Neural progenitor cell (in vitro differentiated cells): ENCODE measurements at regions not wholly inside any gene's neighbourhood (a gene's known extent, or its start where the extent isn't known, plus 50 kb on each side); places are given as distances from the start of the nearest gene placed in this dataset.

Experiments used
- DNase-seq: peaks from one replicate; pipeline ENCODE4 v3.0.0-alpha.2; 2016; ENCODE audit warnings: low spot score
- H2AFZ ChIP-seq: fragments of 200-600 bp; sonication (generic); replicated peaks from 2 replicates; pipeline ENCODE4 v1.6.1; 2016; ENCODE audit warnings: antibody characterized with exemption
- H3F3A ChIP-seq: fragments of 200-600 bp; sonication (generic); 2 replicates; pipeline ENCODE4 v1.6.1; 2016; ENCODE audit warnings: antibody characterized with exemption, low read depth
- H3K27ac ChIP-seq: fragments of 200-600 bp; sonication (generic); 2 replicates; pipeline ENCODE4 v1.5.1; 2016; ENCODE audit warnings: mild to moderate bottlenecking
- H3K27me3 ChIP-seq: fragments of 200-600 bp; sonication (generic); 2 replicates; pipeline ENCODE4 v1.6.1; 2016; ENCODE audit warnings: mild to moderate bottlenecking, moderate library complexity
- H3K36me3 ChIP-seq: fragments of 200-600 bp; sonication (generic); 2 replicates; pipeline ENCODE4 v1.5.1; 2016
- H3K4me1 ChIP-seq: fragments of 200-600 bp; sonication (generic); 2 replicates; pipeline ENCODE4 v1.6.1; 2016; ENCODE audit warnings: mixed run types
- H3K4me2 ChIP-seq: fragments of 200-600 bp; sonication (generic); 2 replicates; pipeline ENCODE4 v1.6.1; 2016
- H3K4me3 ChIP-seq: fragments of 200-600 bp; sonication (generic); 2 replicates; pipeline ENCODE4 v1.5.1; 2016
- H3K79me2 ChIP-seq: fragments of 200-600 bp; sonication (generic); 2 replicates; pipeline ENCODE4 v1.6.1; 2016; ENCODE audit warnings: low read depth
- H3K9ac ChIP-seq: fragments of 200-600 bp; sonication (generic); 2 replicates; pipeline ENCODE4 v1.6.1; 2016
- H3K9me3 ChIP-seq: fragments of 200-600 bp; sonication (generic); 2 replicates; pipeline ENCODE4 v1.5.1; 2016; ENCODE audit warnings: low read depth
- H4K20me1 ChIP-seq: fragments of 200-600 bp; sonication (generic); 2 replicates; pipeline ENCODE4 v1.6.1; 2016; ENCODE audit warnings: low read depth
- H3K27ac Mint-ChIP-seq: 3 replicates; pipeline ENCODE4 v1.8.0; 2021; ENCODE audit warnings: mixed read lengths
- H3K27me3 Mint-ChIP-seq: 2 replicates; pipeline ENCODE4 v1.8.0; 2022; ENCODE audit warnings: low read depth, mild to moderate bottlenecking, inconsistent platforms, moderate library complexity, mixed read lengths; ENCODE audit not compliant: insufficient read depth
- H3K36me3 Mint-ChIP-seq: 3 replicates; pipeline ENCODE4 v1.8.0; 2021; ENCODE audit warnings: mixed read lengths
- H3K4me1 Mint-ChIP-seq: 3 replicates; pipeline ENCODE4 v1.8.0; 2021; ENCODE audit warnings: mixed read lengths
- H3K4me3 Mint-ChIP-seq: 3 replicates; pipeline ENCODE4 v1.8.0; 2021; ENCODE audit warnings: mild to moderate bottlenecking, moderate library complexity, mixed read lengths
- H3K9me3 Mint-ChIP-seq: 3 replicates; pipeline ENCODE4 v1.8.0; 2020; ENCODE audit warnings: mixed read lengths
- EZH2 ChIP-seq: fragments of 200-600 bp; sonication (generic); IDR thresholded peaks from 2 replicates; pipeline ENCODE4 v1.6.1; 2017; ENCODE audit warnings: antibody characterized with exemption, mild to moderate bottlenecking, moderate library complexity
- EZH2phosphoT487 ChIP-seq: fragments of 200-600 bp; sonication (generic); IDR thresholded peaks from 2 replicates; pipeline ENCODE4 v1.6.1; 2017; ENCODE audit warnings: antibody characterized with exemption
- TF ChIP-seq, protein P1 (sequence below): fragments of 200-600 bp; sonication (generic); IDR thresholded peaks from 2 replicates; pipeline ENCODE4 v1.5.1; 2017; ENCODE audit warnings: antibody characterized with exemption, mild to moderate bottlenecking

DNA sequence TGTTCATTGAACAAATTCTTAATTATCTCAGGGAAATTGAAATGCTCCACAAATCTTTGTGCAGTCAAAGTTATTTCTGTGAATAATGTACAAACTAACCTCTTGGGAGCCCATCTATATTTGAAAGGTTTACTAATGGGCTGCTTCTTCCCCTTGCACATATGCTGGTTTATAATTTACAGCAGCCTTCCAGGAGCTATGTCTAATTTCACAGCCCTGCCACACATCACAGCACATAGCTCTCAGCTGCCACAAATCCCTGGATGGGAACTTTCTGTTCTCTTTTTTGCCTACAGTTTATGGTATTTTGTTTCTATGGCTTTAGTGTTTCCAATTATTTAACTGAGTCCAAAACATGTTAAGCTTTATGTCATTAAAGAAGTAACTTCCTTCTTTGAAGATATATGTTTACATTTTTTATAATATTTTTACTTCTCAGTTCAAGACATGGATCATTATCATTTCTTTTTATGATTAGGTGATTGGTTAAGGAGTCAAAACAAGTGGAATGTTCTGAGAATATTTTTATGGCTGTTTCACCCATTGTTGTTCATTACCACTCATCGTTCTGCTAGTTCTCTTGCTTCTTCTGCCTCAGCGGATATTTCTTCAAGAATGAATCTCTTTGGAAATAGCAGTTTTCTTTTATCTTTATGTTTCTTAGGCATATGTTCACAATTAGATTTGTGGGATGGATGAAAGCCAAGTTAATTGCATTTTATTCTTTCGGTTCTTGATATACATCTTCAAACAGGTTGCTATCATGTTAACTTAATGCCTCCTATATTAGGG is 475.6 kb upstream of the MIS18BP1 start:
- no peaks in the 10 kb centered on the region for H3K9me3 ChIP-seq
- no peak overlapping the region for H3K9ac ChIP-seq
- TF ChIP-seq EZH2phosphoT487 (no peak), EZH2 (no peak)
- TF ChIP-seq, protein P1, sequence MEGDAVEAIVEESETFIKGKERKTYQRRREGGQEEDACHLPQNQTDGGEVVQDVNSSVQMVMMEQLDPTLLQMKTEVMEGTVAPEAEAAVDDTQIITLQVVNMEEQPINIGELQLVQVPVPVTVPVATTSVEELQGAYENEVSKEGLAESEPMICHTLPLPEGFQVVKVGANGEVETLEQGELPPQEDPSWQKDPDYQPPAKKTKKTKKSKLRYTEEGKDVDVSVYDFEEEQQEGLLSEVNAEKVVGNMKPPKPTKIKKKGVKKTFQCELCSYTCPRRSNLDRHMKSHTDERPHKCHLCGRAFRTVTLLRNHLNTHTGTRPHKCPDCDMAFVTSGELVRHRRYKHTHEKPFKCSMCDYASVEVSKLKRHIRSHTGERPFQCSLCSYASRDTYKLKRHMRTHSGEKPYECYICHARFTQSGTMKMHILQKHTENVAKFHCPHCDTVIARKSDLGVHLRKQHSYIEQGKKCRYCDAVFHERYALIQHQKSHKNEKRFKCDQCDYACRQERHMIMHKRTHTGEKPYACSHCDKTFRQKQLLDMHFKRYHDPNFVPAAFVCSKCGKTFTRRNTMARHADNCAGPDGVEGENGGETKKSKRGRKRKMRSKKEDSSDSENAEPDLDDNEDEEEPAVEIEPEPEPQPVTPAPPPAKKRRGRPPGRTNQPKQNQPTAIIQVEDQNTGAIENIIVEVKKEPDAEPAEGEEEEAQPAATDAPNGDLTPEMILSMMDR, result no peak
- H3K4me2 ChIP-seq, result no peak overlapping the region
- Mint-ChIP-seq H3K27me3 (no peaks in the 10 kb centered on the region), H3K27ac (no peak overlapping the region), H3K9me3 (no peaks in the 10 kb centered on the region), H3K4me1 (no peaks in the 10 kb centered on the region), H3K4me3 (no peak overlapping the region), H3K36me3 (no peaks in the 10 kb centered on the region)
- no peaks in the 10 kb centered on the region for H3F3A ChIP-seq
- H4K20me1 ChIP-seq, result no peaks in the 10 kb centered on the region
- H3K27ac ChIP-seq, result no peak overlapping the region
- no peaks in the 10 kb centered on the region for H3K36me3 ChIP-seq
- H3K4me1 ChIP-seq, result no peaks in the 10 kb centered on the region
- DNase-seq, result no peak
- no peak overlapping the region for H3K4me3 ChIP-seq
- H3K27me3 ChIP-seq, result no peaks in the 10 kb centered on the region
- H3K79me2 ChIP-seq, result no peaks in the 10 kb centered on the region
- no peak overlapping the region for H2AFZ ChIP-seq

DNA sequence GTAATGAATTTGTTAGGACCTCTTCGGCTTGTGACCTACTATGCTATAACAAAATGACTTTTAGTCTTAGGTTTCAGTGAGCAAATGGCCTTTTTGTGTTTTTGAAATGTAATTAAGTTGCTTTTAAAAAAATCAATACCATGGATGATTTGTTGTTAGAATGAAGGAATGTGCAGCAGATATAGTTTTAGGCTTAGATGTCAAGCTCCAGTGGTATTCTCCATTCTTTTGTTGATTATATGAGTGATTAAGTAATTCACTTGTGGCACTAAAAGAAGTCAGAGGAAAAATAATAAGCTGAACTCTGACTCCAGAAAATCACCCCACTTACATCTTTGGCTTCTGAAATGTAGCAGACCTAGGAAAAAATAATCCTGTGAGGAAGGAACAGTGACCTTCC is 474.1 kb upstream of the MIS18BP1 start:
- no peaks in the 10 kb centered on the region for H3K9me3 Mint-ChIP-seq
- H3K36me3 Mint-ChIP-seq, result no peaks in the 10 kb centered on the region
- Histone ChIP-seq H3K27me3 (no peaks in the 10 kb centered on the region), H3K4me3 (no peak overlapping the region), H3F3A (no peaks in the 10 kb centered on the region), H3K27ac (no peak overlapping the region), H3K9me3 (no peaks in the 10 kb centered on the region), H3K36me3 (no peaks in the 10 kb centered on the region), H2AFZ (no peak overlapping the region), H3K4me1 (no peaks in the 10 kb centered on the region), H3K9ac (no peak overlapping the region), H3K79me2 (no peaks in the 10 kb centered on the region), H4K20me1 (no peaks in the 10 kb centered on the region), H3K4me2 (no peak overlapping the region)
- H3K27ac Mint-ChIP-seq, result no peak overlapping the region
- no peaks in the 10 kb centered on the region for H3K4me1 Mint-ChIP-seq
- no peak for DNase-seq
- no peaks in the 10 kb centered on the region for H3K27me3 Mint-ChIP-seq
- H3K4me3 Mint-ChIP-seq, result no peak overlapping the region
- TF ChIP-seq EZH2 (no peak), EZH2phosphoT487 (no peak)
- TF ChIP-seq, protein P1, result no peak

DNA sequence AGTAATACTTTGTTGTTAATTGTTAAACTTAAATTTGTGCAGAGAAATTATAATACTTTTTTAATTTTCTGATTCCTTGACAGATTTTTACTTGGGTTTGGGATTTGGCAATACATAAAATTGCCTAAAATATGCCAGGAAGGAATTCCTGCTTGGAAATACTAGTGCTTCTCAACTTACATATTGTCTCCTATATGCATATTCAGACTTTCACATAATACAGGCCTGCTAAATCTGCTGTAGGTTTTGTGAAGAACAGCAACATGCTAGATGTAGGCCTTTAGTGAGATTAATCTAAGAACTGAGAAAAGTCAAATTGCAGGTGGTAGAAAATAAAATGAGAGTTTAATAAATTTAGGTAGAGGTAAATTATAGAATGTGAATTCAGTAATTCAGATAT is 468.5 kb upstream of the MIS18BP1 start:
- TF ChIP-seq EZH2phosphoT487 (no peak), EZH2 (no peak)
- TF ChIP-seq, protein P1, result no peak
- H3K4me3 ChIP-seq, result no peak overlapping the region
- DNase-seq, result no peak
- H3K4me1 ChIP-seq, result no peaks in the 10 kb centered on the region
- Mint-ChIP-seq H3K27me3 (no peaks in the 10 kb centered on the region), H3K36me3 (no peaks in the 10 kb centered on the region), H3K4me1 (no peaks in the 10 kb centered on the region), H3K4me3 (no peak overlapping the region), H3K27ac (no peak overlapping the region), H3K9me3 (no peaks in the 10 kb centered on the region)
- H3K79me2 ChIP-seq, result no peaks in the 10 kb centered on the region
- no peak overlapping the region for H2AFZ ChIP-seq
- no peaks in the 10 kb centered on the region for H3K36me3 ChIP-seq
- H3K27ac ChIP-seq, result no peak overlapping the region
- H3K9me3 ChIP-seq, result no peaks in the 10 kb centered on the region
- H4K20me1 ChIP-seq, result no peaks in the 10 kb centered on the region
- H3F3A ChIP-seq, result no peaks in the 10 kb centered on the region
- no peaks in the 10 kb centered on the region for H3K27me3 ChIP-seq
- no peak overlapping the region for H3K4me2 ChIP-seq
- H3K9ac ChIP-seq, result no peak overlapping the region
